ENCODE measurements at regions not wholly inside any gene's neighbourhood (a gene's known extent, or its start where the extent isn't known, plus 50 kb on each side); places are given as distances from the start of the nearest gene placed in this dataset.
A peak's percentile ranks its signal among the peaks of the same experiment; 100 is the strongest.

DNA sequence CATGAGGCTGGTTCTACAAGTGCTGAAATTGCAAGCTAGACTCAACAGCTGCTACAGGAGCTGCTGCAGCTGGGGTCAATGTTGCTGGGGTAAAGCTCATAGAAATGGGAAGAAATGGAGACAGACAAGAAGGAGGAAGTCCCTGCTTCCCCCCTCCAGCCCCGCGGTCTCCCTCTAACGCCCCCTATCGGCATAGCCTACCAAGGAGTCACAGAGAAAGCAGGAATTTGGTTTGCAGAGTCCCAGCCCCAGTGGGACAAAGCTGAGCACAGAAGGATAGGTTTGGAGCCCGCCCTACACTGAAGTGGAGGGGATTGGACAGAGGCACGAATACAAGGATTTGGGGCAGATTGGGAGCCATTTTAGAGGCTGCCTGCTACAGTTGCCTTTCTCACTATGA lies 176.9 kb upstream of the ANKRD28 start:
- Histone ChIP-seq H3K9me3 (ENCODE audit: control insufficient read depth in 2 of 2, low read length in 2 of 2) (no peaks in the 10 kb centered on the region), H3K4me1 (ENCODE audit: control insufficient read depth, insufficient read depth, low read length) (no peaks in the 10 kb centered on the region), H3K4me3 (ENCODE audit: low read length in 2 of 2) (no peak overlapping the region), H3K36me3 (ENCODE audit: control insufficient read depth in 2 of 2, insufficient read depth in 2 of 2, low read length in 2 of 2) (no peaks in the 10 kb centered on the region), H3K9ac (ENCODE audit: low read length in 2 of 2) (no peak overlapping the region), H3K27me3 (ENCODE audit: control insufficient read depth in 1 of 2, insufficient read depth in 2 of 2, low read length in 2 of 2) (no peaks in the 10 kb centered on the region), H3K27ac (ENCODE audit: low read length) (no peak overlapping the region)

DNA sequence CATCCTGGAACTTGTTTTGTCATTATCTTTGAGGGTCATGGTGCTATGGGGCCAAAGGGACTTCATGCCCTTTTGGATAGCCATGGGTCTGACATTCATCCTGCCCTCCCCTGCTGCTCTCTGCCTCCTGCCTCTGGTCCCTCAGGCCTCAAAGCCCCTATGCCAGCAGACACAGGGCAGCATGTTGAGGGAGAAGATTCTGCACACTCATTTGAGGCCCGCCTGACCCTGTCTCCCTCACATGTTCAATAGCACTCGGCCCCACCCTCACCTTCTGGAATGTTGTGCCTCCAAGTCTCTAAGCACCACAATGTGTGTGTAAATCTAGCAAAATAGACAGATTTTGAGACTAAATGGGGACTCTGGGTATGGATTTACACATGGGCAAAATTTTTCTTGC lies 178.7 kb upstream of the ANKRD28 start:
- H3K4me3 ChIP-seq (ENCODE audit: low read length in 2 of 2), result no peak overlapping the region
- no peaks in the 10 kb centered on the region for H3K36me3 ChIP-seq (ENCODE audit: control insufficient read depth in 2 of 2, insufficient read depth in 2 of 2, low read length in 2 of 2)
- no peak overlapping the region for H3K27ac ChIP-seq (ENCODE audit: low read length)
- no peak overlapping the region for H3K9ac ChIP-seq (ENCODE audit: low read length in 2 of 2)
- H3K9me3 ChIP-seq (ENCODE audit: control insufficient read depth in 2 of 2, low read length in 2 of 2), result no peaks in the 10 kb centered on the region
- H3K27me3 ChIP-seq (ENCODE audit: control insufficient read depth in 1 of 2, insufficient read depth in 2 of 2, low read length in 2 of 2), result no peaks in the 10 kb centered on the region
- no peaks in the 10 kb centered on the region for H3K4me1 ChIP-seq (ENCODE audit: control insufficient read depth, insufficient read depth, low read length)

DNA sequence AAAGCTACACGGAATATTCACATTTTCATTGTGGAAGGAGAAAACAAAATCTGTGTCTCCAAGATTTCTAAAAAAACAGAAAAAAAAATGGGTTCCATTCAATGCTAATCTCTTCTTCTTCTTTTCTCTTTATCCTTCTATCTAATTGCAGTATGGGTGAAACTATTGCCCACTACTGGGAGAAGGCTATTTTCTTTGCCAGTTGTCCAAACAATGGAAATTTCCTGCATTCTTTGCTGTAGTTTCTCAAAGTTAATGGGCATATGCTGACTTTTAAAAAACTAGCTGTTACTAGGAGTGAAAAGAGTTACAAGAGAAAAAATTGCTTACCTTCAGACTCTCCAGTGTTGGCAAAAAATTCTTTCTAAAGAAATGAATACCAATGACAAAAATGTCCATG lies 179.3 kb upstream of the ANKRD28 start:
- Histone ChIP-seq H3K4me3 (ENCODE audit: low read length in 2 of 2) (no peak overlapping the region), H3K27ac (ENCODE audit: low read length) (no peak overlapping the region), H3K9me3 (ENCODE audit: control insufficient read depth in 2 of 2, low read length in 2 of 2) (no peaks in the 10 kb centered on the region), H3K9ac (ENCODE audit: low read length in 2 of 2) (no peak overlapping the region), H3K4me1 (ENCODE audit: control insufficient read depth, insufficient read depth, low read length) (no peaks in the 10 kb centered on the region), H3K27me3 (ENCODE audit: control insufficient read depth in 1 of 2, insufficient read depth in 2 of 2, low read length in 2 of 2) (no peaks in the 10 kb centered on the region), H3K36me3 (ENCODE audit: control insufficient read depth in 2 of 2, insufficient read depth in 2 of 2, low read length in 2 of 2) (no peaks in the 10 kb centered on the region)

DNA sequence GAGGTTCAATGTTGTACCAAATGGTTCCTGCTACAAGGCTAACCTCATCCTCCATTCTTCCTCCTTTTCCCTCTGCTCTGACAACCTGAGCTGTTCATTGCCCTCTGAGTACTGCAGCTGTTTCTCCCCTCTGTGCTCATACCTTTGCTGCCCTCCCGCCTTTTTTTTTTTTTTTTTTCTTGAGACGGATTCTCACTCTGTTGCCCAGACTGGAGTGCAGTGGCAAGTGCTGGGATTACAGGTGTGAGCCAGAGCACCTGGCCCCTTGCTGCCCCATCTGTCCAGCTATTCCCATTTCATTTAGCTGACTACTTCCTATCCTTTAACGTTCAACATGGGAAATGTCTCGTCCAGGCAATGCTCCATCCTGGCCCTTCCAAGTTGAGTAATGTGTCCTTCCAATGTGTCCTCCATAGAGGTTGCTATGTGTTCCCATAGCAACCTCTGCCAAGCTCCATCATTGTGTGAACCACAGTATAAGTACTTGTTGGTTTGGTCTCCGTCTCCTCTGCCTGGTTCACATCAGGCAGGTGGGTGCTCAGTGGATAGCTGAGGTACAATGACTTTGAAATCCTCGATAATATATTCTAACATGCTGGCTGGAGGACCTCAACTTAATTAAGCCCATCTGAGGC lies 179.9 kb upstream of the ANKRD28 start:
- H3K9me3 ChIP-seq (ENCODE audit: control insufficient read depth in 2 of 2, low read length in 2 of 2), result no peaks in the 10 kb centered on the region
- no peak overlapping the region for H3K27ac ChIP-seq (ENCODE audit: low read length)
- no peaks in the 10 kb centered on the region for H3K27me3 ChIP-seq (ENCODE audit: control insufficient read depth in 1 of 2, insufficient read depth in 2 of 2, low read length in 2 of 2)
- no peaks in the 10 kb centered on the region for H3K36me3 ChIP-seq (ENCODE audit: control insufficient read depth in 2 of 2, insufficient read depth in 2 of 2, low read length in 2 of 2)
- no peak overlapping the region for H3K9ac ChIP-seq (ENCODE audit: low read length in 2 of 2)
- H3K4me3 ChIP-seq (ENCODE audit: low read length in 2 of 2), result no peak overlapping the region
- no peaks in the 10 kb centered on the region for H3K4me1 ChIP-seq (ENCODE audit: control insufficient read depth, insufficient read depth, low read length)

- no peak overlapping the region for H3K4me3 ChIP-seq (ENCODE audit: low read length in 2 of 2)
- H3K27ac ChIP-seq (ENCODE audit: low read length), result no peak overlapping the region
- H3K27me3 ChIP-seq (ENCODE audit: control insufficient read depth in 1 of 2, insufficient read depth in 2 of 2, low read length in 2 of 2), result no peaks in the 10 kb centered on the region
- H3K4me1 ChIP-seq (ENCODE audit: control insufficient read depth, insufficient read depth, low read length), result peaks cover 3% of the 10 kb centered on the region
- no peaks in the 10 kb centered on the region for H3K9me3 ChIP-seq (ENCODE audit: control insufficient read depth in 2 of 2, low read length in 2 of 2)
- no peaks in the 10 kb centered on the region for H3K36me3 ChIP-seq (ENCODE audit: control insufficient read depth in 2 of 2, insufficient read depth in 2 of 2, low read length in 2 of 2)
- no peak overlapping the region for H3K9ac ChIP-seq (ENCODE audit: low read length in 2 of 2)
Measured at GRCh38 chr3:15978801-15979200, 181.0 kb upstream of the ANKRD28 start.

DNA sequence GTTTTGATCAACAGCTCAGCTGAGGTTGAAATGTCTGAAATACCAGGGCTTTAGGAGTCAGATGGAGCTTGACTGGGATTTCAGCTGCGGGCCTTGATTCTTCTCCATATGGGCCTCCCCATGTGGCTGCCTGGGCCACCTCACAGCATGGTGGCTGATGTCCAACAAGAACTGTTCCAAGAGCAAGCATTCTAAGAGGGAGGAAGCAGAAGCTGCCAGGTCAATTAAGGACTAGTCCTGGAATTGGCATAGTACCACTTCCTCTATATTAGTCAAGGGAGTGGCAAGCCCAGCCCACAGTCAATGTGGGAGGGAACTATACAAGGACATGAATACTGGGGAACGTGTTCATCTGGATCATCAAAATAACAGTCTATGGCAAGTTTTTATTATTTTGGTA lies 181.7 kb upstream of the ANKRD28 start:
- H3K27me3 ChIP-seq (ENCODE audit: control insufficient read depth in 1 of 2, insufficient read depth in 2 of 2, low read length in 2 of 2), result no peaks in the 10 kb centered on the region
- H3K9me3 ChIP-seq (ENCODE audit: control insufficient read depth in 2 of 2, low read length in 2 of 2), result no peaks in the 10 kb centered on the region
- H3K4me3 ChIP-seq (ENCODE audit: low read length in 2 of 2), result no peak overlapping the region
- H3K36me3 ChIP-seq (ENCODE audit: control insufficient read depth in 2 of 2, insufficient read depth in 2 of 2, low read length in 2 of 2), result no peaks in the 10 kb centered on the region
- H3K27ac ChIP-seq (ENCODE audit: low read length), result no peak overlapping the region
- no peak overlapping the region for H3K9ac ChIP-seq (ENCODE audit: low read length in 2 of 2)
- H3K4me1 ChIP-seq (ENCODE audit: control insufficient read depth, insufficient read depth, low read length), result peaks cover 3% of the 10 kb centered on the region

- no peaks in the 10 kb centered on the region for H3K27me3 ChIP-seq (ENCODE audit: control insufficient read depth in 1 of 2, insufficient read depth in 2 of 2, low read length in 2 of 2)
- H3K4me3 ChIP-seq (ENCODE audit: low read length in 2 of 2), result no peak overlapping the region
- no peak overlapping the region for H3K9ac ChIP-seq (ENCODE audit: low read length in 2 of 2)
- H3K36me3 ChIP-seq (ENCODE audit: control insufficient read depth in 2 of 2, insufficient read depth in 2 of 2, low read length in 2 of 2), result no peaks in the 10 kb centered on the region
- H3K4me1 ChIP-seq (ENCODE audit: control insufficient read depth, insufficient read depth, low read length), result peaks cover 3% of the 10 kb centered on the region
- H3K27ac ChIP-seq (ENCODE audit: low read length), result no peak overlapping the region
- no peaks in the 10 kb centered on the region for H3K9me3 ChIP-seq (ENCODE audit: control insufficient read depth in 2 of 2, low read length in 2 of 2)
Measured at GRCh38 chr3:15979900-15980299, 182.1 kb upstream of the ANKRD28 start.

DNA sequence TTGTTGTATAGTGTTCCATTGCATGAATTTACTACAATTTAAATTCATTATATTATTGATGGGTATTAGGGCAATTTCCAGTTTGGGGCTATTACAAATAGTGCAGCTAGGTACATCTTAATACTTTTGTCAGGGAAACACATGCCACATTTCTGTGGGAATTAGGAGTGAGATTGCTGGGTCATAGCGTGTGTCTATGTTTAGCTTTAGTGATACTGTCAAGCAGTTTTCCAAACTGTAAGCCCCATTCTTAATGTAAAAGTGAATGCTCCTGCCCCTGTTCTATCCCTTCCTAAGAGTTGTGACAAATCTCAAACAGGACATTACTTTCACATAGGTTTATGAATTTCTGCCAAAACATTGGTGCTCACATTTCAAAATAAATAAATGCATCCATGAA lies 184.5 kb upstream of the ANKRD28 start:
- H3K9me3 ChIP-seq (ENCODE audit: control insufficient read depth in 2 of 2, low read length in 2 of 2), result no peaks in the 10 kb centered on the region
- H3K9ac ChIP-seq (ENCODE audit: low read length in 2 of 2), result no peak overlapping the region
- H3K27me3 ChIP-seq (ENCODE audit: control insufficient read depth in 1 of 2, insufficient read depth in 2 of 2, low read length in 2 of 2), result no peaks in the 10 kb centered on the region
- no peaks in the 10 kb centered on the region for H3K36me3 ChIP-seq (ENCODE audit: control insufficient read depth in 2 of 2, insufficient read depth in 2 of 2, low read length in 2 of 2)
- H3K27ac ChIP-seq (ENCODE audit: low read length), result no peak overlapping the region
- peak overlapping the region in 1 of 2 donors; percentile 55 for H3K4me3 ChIP-seq (ENCODE audit: low read length in 2 of 2)
- H3K4me1 ChIP-seq (ENCODE audit: control insufficient read depth, insufficient read depth, low read length), result peaks cover 3% of the 10 kb centered on the region

DNA sequence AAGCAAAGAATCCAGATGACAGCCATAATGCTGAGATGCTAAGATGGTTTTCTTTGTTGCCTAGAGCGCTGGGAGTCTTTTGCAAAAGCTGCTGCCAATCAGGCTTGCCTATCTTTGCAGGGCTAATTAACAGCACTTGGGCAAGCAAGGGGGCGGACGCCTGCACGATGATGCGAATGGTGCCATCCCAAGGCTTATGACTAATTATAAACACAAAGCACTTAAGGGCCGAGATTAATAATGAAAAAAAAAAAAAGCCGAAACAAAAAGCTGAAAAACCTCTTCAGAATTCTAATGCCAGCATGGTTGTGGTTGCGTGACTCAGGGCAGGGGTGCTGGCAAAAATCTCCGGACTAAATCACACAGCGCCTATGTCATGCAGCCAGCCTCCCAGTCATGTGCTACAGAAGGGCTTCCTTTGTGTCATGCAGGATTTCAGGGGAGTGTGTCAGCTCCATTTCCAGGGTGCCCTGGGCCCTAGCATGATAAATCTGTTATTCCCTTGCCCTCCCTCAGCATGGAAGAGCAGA lies 185.0 kb upstream of the ANKRD28 start:
- Histone ChIP-seq H3K36me3 (ENCODE audit: control insufficient read depth in 2 of 2, insufficient read depth in 2 of 2, low read length in 2 of 2) (no peaks in the 10 kb centered on the region), H3K9ac (ENCODE audit: low read length in 2 of 2) (no peak overlapping the region), H3K27me3 (ENCODE audit: control insufficient read depth in 1 of 2, insufficient read depth in 2 of 2, low read length in 2 of 2) (no peaks in the 10 kb centered on the region), H3K9me3 (ENCODE audit: control insufficient read depth in 2 of 2, low read length in 2 of 2) (no peaks in the 10 kb centered on the region), H3K27ac (ENCODE audit: low read length) (no peak overlapping the region), H3K4me1 (ENCODE audit: control insufficient read depth, insufficient read depth, low read length) (peaks cover 3% of the 10 kb centered on the region), H3K4me3 (ENCODE audit: low read length in 2 of 2) (peak overlapping the region in 1 of 2 donors; percentile 55)

GRCh38 chr3:15983232-15983631 lies 185.5 kb upstream of the ANKRD28 start:
- H3K9ac ChIP-seq (ENCODE audit: low read length in 2 of 2), result no peak overlapping the region

GRCh38 chr3:15983693-15984092 lies 185.9 kb upstream of the ANKRD28 start:
- no peaks in the 10 kb centered on the region for H3K9me3 ChIP-seq (ENCODE audit: control insufficient read depth in 2 of 2, low read length in 2 of 2)
- H3K9ac ChIP-seq (ENCODE audit: low read length in 2 of 2), result no peak overlapping the region
- no peak overlapping the region for H3K27ac ChIP-seq (ENCODE audit: low read length)

More at GRCh38 chr3:15983232-15983631, 185.5 kb upstream of the ANKRD28 start:
- no peaks in the 10 kb centered on the region for H3K36me3 ChIP-seq (ENCODE audit: control insufficient read depth in 2 of 2, insufficient read depth in 2 of 2, low read length in 2 of 2)
- peak overlapping the region in 1 of 2 donors; percentile 55 for H3K4me3 ChIP-seq (ENCODE audit: low read length in 2 of 2)
- H3K4me1 ChIP-seq (ENCODE audit: control insufficient read depth, insufficient read depth, low read length), result peaks cover 3% of the 10 kb centered on the region
- no peaks in the 10 kb centered on the region for H3K9me3 ChIP-seq (ENCODE audit: control insufficient read depth in 2 of 2, low read length in 2 of 2)
- no peak overlapping the region for H3K27ac ChIP-seq (ENCODE audit: low read length)
- no peaks in the 10 kb centered on the region for H3K27me3 ChIP-seq (ENCODE audit: control insufficient read depth in 1 of 2, insufficient read depth in 2 of 2, low read length in 2 of 2)

More at GRCh38 chr3:15983693-15984092, 185.9 kb upstream of the ANKRD28 start:
- no peaks in the 10 kb centered on the region for H3K36me3 ChIP-seq (ENCODE audit: control insufficient read depth in 2 of 2, insufficient read depth in 2 of 2, low read length in 2 of 2)
- H3K4me1 ChIP-seq (ENCODE audit: control insufficient read depth, insufficient read depth, low read length), result peaks cover 3% of the 10 kb centered on the region
- H3K4me3 ChIP-seq (ENCODE audit: low read length in 2 of 2), result no peak overlapping the region
- H3K27me3 ChIP-seq (ENCODE audit: control insufficient read depth in 1 of 2, insufficient read depth in 2 of 2, low read length in 2 of 2), result no peaks in the 10 kb centered on the region
